Stimulated activated CD8-positive, alpha-beta memory T cell treated with anti-CD3 and anti-CD28 coated beads, Interleukin-2, amount 100 ng/mL, for 48 hours (primary cell): ENCODE measurements at regions not wholly inside any gene's neighbourhood (a gene's known extent, or its start where the extent isn't known, plus 50 kb on each side); places are given as distances from the start of the nearest gene placed in this dataset.

Source experiments
- DNase-seq, 2 donors: peaks; one replicate each; pipeline ENCODE4 v3.0.0-alpha.2; 2020; ENCODE audit warnings: low read depth in 2 of 2

DNA sequence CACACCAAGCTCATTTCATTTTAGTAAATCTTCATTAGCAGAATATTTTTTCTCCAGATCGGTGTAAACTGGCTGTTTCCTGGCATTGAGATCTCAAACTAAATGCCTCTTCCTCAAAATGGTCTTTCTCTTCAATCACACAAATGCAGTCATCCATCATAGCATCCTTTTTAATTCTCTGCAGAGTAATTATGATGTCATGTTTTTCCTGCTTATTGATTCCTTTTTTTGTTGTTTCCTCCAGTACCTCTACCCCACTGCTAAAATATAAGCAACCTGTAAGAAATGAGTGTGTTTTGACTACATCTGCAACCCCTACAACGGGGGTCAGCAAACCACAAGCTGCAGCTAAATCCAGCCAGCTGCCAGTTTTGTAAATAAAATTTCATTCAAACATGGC lies 65.6 kb upstream of the TOM1L1 start:
- DNase-seq, result no peak

DNA sequence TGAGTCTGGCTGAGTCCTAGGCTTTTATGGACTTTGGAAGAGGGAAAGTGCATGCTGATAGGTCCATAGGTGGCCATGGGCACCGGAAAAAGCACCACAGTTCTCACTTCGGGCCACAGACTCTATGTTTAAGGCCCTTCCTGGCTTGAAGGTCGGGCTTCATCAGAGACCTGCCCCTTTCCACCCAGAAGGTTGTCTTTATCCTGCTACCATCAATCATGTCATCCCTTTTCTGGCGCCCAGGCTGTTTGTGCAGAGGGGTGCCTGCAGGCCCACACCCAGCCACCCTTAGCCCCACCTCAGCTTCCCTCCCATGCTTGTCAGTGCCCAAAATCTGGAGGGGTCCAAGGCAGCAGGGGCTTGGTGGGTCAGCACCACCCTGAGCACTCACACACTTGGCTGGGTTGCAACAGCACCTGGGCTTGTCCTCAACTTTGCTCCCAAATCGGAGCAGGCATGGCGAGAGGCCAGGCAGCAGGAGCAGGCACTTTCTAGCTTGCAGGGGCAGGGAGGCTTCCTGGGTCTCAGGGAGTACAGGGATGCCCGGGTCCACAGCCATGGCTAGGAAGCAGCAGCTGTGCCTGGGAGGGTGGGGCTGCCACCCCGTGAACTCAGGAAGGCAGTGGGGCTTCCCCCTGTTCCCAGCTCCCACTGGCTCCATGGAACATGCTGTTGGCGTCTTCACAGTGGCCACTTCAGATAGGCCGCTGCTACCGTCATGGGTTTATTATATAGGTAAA lies 63.8 kb upstream of the TOM1L1 start:
- no peak for DNase-seq

DNA sequence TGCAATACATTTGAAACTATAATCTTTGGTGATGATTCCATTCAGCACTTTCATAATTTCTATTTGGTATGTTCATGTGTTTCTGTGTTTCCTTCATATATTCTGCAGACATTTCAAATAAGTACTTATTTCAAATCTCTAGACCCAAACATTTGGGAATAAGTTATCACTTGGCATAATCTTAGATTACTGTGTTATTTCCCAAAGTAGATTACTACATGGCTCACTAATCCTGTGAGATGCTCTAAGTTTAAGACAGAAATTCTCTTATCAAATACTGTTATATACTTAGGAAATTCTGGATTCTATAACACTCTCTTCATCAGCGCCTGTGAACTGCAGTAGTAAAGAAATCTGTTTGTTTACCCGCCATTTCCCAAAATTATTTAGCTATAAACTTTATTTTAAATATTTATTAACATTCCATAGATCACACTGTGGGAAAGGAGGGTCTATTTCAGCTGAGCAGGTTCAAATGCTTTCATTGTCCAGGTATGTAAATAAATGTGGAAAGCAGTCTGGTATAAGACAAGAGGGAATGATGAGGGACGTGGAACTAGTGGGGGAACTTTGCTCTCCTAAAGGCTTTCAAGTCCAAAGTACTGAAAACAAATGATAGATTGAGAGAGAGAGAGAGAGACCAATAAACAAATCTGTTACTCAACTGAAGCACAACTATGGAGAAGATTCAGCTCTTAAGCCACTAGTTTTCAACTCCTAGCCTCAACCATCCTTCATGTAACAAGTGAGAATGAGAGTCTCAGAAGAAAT lies 61.8 kb upstream of the TOM1L1 start:
- DNase-seq, result no peak

DNA sequence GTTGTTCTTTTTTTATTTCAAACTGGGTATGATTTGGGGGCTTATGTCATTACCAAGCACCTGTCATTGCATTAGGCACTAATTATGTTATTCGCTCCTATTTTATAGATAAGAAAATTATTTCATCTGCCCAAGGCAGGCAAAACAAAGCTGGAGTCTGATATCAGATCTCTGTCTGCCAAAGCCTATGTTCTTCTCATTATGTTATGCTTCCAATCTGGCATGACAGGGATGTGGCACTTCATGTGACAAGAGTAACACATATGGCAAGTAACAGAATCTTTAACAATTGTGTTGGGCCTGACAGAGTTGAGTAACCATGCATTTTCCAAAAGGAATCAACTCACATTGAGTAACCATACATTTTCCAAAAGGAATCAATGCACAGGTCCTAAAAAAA lies 61.2 kb upstream of the TOM1L1 start:
- no peak for DNase-seq

DNA sequence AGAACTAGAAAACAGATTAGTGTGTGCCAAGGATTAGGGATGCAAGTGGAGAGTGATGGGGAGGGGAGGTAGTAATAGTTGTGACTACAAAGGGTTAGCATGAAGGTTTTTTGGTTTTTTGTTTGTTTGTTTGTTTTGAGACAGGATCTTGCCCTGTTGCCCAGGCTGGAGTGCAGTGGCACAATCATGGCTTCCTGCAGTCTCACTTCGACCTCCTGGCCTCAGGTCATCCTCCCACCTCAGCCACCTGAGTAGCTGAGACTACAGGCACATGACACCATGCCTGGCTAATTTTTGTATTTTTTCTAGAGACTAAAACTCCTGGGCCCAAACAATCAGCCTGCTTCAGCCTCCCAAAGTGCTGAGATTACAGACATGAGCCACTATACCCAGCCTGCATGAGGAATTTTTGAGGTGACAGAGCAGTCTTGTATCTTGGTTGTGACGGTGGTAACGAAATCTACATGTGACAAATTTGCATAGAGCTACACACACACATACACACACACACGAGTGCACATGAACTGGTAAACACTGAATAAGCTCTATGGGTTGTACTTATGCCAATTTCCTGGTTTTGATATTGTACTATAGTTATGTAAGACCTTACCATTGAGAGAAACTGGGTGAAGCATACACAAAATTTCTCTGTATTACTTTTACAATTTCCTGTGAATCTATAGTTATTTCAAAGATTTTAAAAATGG lies 59.6 kb upstream of the TOM1L1 start:
- DNase-seq, result no peak

DNA sequence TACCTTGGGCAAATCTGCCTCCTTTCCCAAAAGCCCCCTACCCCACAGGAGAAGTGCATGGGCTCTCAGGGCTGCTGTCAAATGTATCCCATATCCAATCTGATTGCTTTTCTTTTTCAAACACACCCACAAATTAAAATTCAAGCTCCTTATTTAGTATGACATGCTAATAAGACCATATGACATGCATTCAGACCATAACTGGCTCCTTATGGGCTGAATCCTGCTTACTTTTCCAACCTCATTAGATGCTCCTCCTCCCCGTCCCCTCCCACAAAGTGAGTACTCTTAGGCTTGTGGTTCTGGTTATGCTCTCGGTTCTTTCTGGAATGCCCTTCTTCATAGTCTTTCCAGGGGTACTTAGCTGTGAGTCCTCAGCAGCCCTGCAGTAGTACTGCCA lies 59.0 kb upstream of the TOM1L1 start:
- no peak for DNase-seq

DNA sequence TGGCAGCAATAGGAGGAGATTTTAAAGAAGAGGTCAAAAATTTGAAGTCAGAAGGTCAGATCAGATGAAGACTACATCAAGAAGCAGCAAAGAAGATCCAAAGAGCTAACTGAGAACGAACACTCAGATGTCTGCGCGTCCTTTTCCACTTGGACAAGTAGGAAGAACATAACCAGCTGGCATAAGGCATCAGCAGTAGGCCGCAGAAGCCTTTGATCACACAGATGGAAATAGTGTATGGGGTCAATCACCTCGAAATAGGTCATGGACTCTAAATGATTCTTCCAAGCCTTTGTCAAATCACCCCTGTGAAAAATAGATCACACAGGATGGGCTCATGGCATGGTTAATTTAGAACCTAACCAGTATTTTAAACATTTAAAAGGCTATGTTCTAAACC lies 56.4 kb upstream of the TOM1L1 start:
- DNase-seq, result no peak

DNA sequence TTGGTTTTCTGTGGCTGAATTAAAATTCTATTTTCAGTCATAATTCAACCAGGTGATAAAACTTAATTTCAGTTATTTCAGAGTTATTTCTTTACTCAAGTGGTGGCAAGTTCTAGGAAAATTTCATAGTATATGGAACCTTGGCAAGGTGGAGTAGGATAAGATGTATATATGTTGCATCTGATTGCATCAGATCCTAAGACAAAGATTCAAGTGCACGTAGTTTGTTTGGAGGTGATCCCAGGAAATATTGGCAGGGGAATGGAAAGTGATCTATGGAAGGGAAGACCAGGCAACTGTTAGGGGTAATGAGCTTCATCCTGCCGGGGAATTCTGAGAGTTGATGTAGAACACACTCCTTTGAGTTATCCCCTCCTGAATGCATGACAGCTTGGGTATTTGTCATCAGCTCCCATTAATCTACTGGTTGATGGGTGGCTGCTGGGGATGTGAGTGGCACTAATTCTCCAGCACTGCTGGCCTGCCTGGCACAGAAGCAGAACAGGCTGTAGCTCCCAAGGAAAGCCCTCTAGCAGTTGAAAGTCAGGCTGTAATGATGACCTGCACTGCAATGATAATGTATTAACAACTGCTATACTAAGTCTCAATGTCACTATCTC lies 52.2 kb upstream of the TOM1L1 start:
- DNase-seq, result no peak

DNA sequence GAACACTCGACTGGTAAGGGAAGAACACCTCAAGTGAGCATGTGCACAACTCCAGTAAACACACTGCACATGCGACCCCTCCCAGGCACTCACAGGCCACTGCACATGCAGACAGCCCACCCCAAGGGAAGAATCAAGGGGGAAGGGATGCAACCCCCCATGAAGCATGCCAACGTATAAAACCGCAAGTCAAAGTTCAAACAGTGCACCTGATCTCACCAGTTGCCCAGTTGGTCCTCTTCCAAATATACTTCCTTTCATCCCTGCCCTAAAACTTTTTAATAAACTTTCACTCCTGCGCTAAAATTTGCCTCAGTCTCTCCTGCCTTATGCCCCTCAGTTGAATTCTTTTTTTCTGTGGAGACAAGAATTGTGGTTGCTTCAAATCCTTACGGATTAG lies 51.0 kb upstream of the TOM1L1 start:
- no peak for DNase-seq
